ENCODE measurements at regions not wholly inside any gene's neighbourhood (a gene's known extent, or its start where the extent isn't known, plus 50 kb on each side); places are given as distances from the start of the nearest gene placed in this dataset.

- no peak overlapping the region for H3K27ac Mint-ChIP-seq
- ChIA-PET POLR2A (no interaction called here), CTCF (no interaction called here)
- H3K36me3 Mint-ChIP-seq (ENCODE audit: low read depth) = no peaks in the 10 kb centered on the region
- no peak for DNase-seq
- H3K27me3 Mint-ChIP-seq (ENCODE audit: low read depth) = no peaks in the 10 kb centered on the region
- no peaks in the 10 kb centered on the region for H3K9me3 Mint-ChIP-seq (ENCODE audit: insufficient read depth)
- no peak for ATAC-seq
- no peak overlapping the region for H3K4me3 Mint-ChIP-seq
- H3K4me1 Mint-ChIP-seq (ENCODE audit: low read depth) = no peaks in the 10 kb centered on the region
Observed at GRCh38 chr11:27841023-27841422, 140.8 kb upstream of the BDNF start.

DNA sequence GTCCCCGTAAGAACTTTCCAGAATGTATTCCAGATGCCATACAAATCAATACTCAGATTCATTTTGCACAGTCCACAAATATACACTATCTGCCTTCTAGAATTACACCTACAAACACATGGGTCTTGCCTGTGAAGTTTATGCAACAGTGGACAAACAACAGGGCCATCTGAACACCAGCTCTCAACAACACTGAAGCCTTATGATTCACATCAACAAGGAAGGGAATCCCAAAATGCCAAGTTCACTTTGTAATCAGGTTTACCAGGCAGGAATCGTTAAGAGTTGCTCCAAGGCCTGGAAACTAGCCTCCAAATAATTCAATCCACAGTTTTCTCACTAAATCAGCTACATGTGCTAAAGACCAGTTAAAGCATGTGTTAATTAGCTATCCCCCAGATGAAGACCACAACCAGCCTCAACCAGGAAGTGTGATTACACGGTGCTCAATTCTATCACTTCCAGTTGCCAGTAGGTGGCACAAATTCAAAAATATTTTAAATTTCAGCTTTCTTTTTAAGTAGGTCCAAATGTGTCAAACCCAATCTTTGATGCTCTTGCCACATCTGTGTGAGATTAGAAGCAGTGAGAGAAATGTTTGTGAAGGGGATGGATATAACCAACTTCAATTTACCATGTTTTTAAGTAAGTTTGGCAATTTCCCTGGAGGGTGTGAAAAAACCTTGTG is 139.1 kb upstream of the BDNF start:
- H3K36me3 Mint-ChIP-seq (ENCODE audit: low read depth) = no peaks in the 10 kb centered on the region
- no peaks in the 10 kb centered on the region for H3K9me3 Mint-ChIP-seq (ENCODE audit: insufficient read depth)
- H3K4me3 Mint-ChIP-seq = no peak overlapping the region
- ATAC-seq (no peak), DNase-seq (no peak)
- POLR2A ChIA-PET = no interaction called here
- H3K27me3 Mint-ChIP-seq (ENCODE audit: low read depth) = no peaks in the 10 kb centered on the region
- no peaks in the 10 kb centered on the region for H3K4me1 Mint-ChIP-seq (ENCODE audit: low read depth)
- CTCF ChIA-PET = interaction anchor here (1.0 to 2.2 kb wide), 3 partner anchors 17 to 690 kb away, joined by 3 to 8 read pairs (median 3); no protein-coding TSS in a partner anchor
- no peak overlapping the region for H3K27ac Mint-ChIP-seq

- no peak overlapping the region for H3K27ac Mint-ChIP-seq
- no peaks in the 10 kb centered on the region for H3K4me1 Mint-ChIP-seq (ENCODE audit: low read depth)
- H3K36me3 Mint-ChIP-seq (ENCODE audit: low read depth) = no peaks in the 10 kb centered on the region
- no peak for ATAC-seq
- no peak overlapping the region for H3K4me3 Mint-ChIP-seq
- ChIA-PET CTCF (interaction anchor here (2.2 kb wide), 1 partner anchor 690 kb away, joined by 8 read pairs; no protein-coding TSS in a partner anchor), POLR2A (no interaction called here)
- H3K9me3 Mint-ChIP-seq (ENCODE audit: insufficient read depth) = no peaks in the 10 kb centered on the region
- H3K27me3 Mint-ChIP-seq (ENCODE audit: low read depth) = no peaks in the 10 kb centered on the region
- no peak for DNase-seq
Observed at GRCh38 chr11:27838674-27839073, 138.4 kb upstream of the BDNF start.

GRCh38 chr11:27837895-27838563 is 137.8 kb upstream of the BDNF start:
- ChIA-PET POLR2A (no interaction called here), CTCF (no interaction called here)
- no peaks in the 10 kb centered on the region for H3K9me3 Mint-ChIP-seq (ENCODE audit: insufficient read depth)
- ATAC-seq (no peak), DNase-seq (no peak)
- H3K36me3 Mint-ChIP-seq (ENCODE audit: low read depth) = no peaks in the 10 kb centered on the region
- H3K27ac Mint-ChIP-seq = no peak overlapping the region
- H3K27me3 Mint-ChIP-seq (ENCODE audit: low read depth) = no peaks in the 10 kb centered on the region
- no peaks in the 10 kb centered on the region for H3K4me1 Mint-ChIP-seq (ENCODE audit: low read depth)
- H3K4me3 Mint-ChIP-seq = no peak overlapping the region

DNA sequence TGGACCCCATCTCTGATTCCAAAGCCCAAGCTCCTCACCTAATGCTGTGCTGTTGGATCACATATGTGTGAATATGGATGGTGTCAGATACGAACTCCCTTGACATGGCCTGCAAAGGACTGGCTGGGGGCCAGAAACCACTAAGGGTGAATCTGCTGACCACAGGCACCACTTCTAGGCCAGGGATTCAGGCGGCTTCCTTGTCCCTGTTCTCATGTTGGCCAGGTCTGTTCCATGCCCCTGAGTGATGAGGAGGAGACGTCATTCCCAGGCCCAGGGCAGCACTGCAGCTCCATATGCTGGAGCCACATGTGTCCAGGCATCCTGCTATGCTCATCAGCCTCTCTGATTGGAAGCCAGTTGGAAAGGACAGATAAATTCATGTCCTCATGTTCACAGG is 130.0 kb upstream of the BDNF start:
- Mint-ChIP-seq H3K9me3 (ENCODE audit: insufficient read depth) (no peaks in the 10 kb centered on the region), H3K4me3 (no peak overlapping the region), H3K27ac (no peak overlapping the region), H3K36me3 (ENCODE audit: low read depth) (no peaks in the 10 kb centered on the region), H3K4me1 (ENCODE audit: low read depth) (no peaks in the 10 kb centered on the region), H3K27me3 (ENCODE audit: low read depth) (no peaks in the 10 kb centered on the region)
- ATAC-seq = no peak
- ChIA-PET POLR2A (no interaction called here), CTCF (no interaction called here)
- DNase-seq = no peak

DNA sequence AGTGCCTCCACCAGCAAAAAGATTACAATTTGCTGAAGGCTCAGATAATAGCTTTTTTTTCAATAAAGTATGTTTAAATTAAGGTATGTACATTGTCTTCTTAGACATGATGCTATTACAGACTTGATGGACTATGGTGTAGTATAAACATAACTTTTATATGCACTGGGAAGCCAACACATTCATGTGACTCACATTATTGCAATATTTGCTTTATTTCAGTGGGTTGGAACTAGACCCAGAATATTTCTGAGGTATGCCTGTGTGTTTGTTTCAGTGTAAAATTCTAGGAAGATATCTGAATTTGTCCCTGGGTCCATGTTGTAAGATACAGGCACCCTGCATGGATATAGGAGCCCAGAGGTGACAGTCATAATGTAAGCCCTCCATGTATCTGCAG is 120.0 kb upstream of the BDNF start:
- Mint-ChIP-seq H3K27me3 (ENCODE audit: low read depth) (no peaks in the 10 kb centered on the region), H3K27ac (no peak overlapping the region), H3K36me3 (ENCODE audit: low read depth) (no peaks in the 10 kb centered on the region), H3K4me3 (no peak overlapping the region), H3K9me3 (ENCODE audit: insufficient read depth) (no peaks in the 10 kb centered on the region), H3K4me1 (ENCODE audit: low read depth) (no peaks in the 10 kb centered on the region)
- DNase-seq = no peak
- ChIA-PET POLR2A (no interaction called here), CTCF (no interaction called here)
- ATAC-seq = no peak

DNA sequence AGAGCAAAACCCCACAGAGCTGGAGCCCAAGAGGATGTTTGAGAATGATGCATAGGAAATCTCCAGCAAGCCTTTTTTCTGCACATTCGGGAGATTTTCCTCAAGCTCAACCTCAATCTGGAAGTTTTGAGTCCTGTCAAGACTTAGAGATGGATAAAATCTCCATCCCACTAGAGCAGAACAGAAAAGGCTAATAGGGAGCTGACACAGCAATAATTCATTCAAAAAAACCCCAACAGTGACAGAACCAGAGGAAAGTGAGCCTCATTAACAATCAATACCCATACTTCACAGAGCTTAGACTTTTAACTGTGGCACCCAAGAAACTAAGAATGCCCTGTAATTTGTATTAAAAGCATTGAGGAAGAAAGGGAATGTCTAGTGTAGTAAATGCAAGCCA is 115.9 kb upstream of the BDNF start:
- H3K4me1 Mint-ChIP-seq (ENCODE audit: low read depth) = no peaks in the 10 kb centered on the region
- H3K9me3 Mint-ChIP-seq (ENCODE audit: insufficient read depth) = no peaks in the 10 kb centered on the region
- H3K4me3 Mint-ChIP-seq = no peak overlapping the region
- H3K27ac Mint-ChIP-seq = no peak overlapping the region
- H3K36me3 Mint-ChIP-seq (ENCODE audit: low read depth) = no peaks in the 10 kb centered on the region
- no peak for DNase-seq
- CTCF ChIA-PET = no interaction called here
- ATAC-seq = no peak
- POLR2A ChIA-PET = no interaction called here
- H3K27me3 Mint-ChIP-seq (ENCODE audit: low read depth) = no peaks in the 10 kb centered on the region

DNA sequence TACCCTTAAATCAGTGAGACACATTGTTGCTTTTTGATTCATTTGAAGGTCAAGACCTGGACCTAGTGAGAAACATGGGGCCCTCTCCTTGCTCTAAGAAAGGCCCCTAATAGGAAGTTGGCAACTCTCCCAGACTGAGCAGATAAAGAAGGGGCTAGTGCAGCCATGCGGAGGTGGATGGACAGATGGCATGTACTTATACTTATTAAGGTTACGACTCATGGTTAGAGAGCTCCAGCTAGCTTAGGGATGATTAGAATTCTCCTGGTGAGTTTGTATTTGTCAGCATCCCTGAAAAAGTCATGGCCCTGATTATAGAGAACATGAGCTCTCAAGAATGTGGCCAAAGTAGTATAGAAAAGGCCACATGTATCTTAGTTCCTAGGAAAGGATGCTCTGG is 112.1 kb upstream of the BDNF start:
- Mint-ChIP-seq H3K4me3 (no peak overlapping the region), H3K36me3 (ENCODE audit: low read depth) (no peaks in the 10 kb centered on the region), H3K27ac (no peak overlapping the region), H3K4me1 (ENCODE audit: low read depth) (no peaks in the 10 kb centered on the region), H3K9me3 (ENCODE audit: insufficient read depth) (no peaks in the 10 kb centered on the region), H3K27me3 (ENCODE audit: low read depth) (no peaks in the 10 kb centered on the region)
- ATAC-seq (no peak), DNase-seq (no peak)
- ChIA-PET POLR2A (interaction anchor here (0.7 kb wide), 1 partner anchor 9 kb away, joined by 3 read pairs; no protein-coding TSS in a partner anchor), CTCF (no interaction called here)

- Mint-ChIP-seq H3K9me3 (ENCODE audit: insufficient read depth) (no peaks in the 10 kb centered on the region), H3K4me1 (ENCODE audit: low read depth) (no peaks in the 10 kb centered on the region), H3K4me3 (no peak overlapping the region), H3K27me3 (ENCODE audit: low read depth) (no peaks in the 10 kb centered on the region), H3K27ac (no peak overlapping the region), H3K36me3 (ENCODE audit: low read depth) (no peaks in the 10 kb centered on the region)
- CTCF ChIA-PET = no interaction called here
- DNase-seq = no peak
- no peak for ATAC-seq
- POLR2A ChIA-PET = no interaction called here
Observed at GRCh38 chr11:27807596-27807995, 107.3 kb upstream of the BDNF start.

- no peak overlapping the region for H3K27ac Mint-ChIP-seq
- ChIA-PET POLR2A (no interaction called here), CTCF (no interaction called here)
- DNase-seq (no peak), ATAC-seq (no peak)
- no peaks in the 10 kb centered on the region for H3K27me3 Mint-ChIP-seq (ENCODE audit: low read depth)
- no peak overlapping the region for H3K4me3 Mint-ChIP-seq
- H3K9me3 Mint-ChIP-seq (ENCODE audit: insufficient read depth) = no peaks in the 10 kb centered on the region
- H3K36me3 Mint-ChIP-seq (ENCODE audit: low read depth) = no peaks in the 10 kb centered on the region
- H3K4me1 Mint-ChIP-seq (ENCODE audit: low read depth) = no peaks in the 10 kb centered on the region
Observed at GRCh38 chr11:27806122-27806521, 105.9 kb upstream of the BDNF start.

DNA sequence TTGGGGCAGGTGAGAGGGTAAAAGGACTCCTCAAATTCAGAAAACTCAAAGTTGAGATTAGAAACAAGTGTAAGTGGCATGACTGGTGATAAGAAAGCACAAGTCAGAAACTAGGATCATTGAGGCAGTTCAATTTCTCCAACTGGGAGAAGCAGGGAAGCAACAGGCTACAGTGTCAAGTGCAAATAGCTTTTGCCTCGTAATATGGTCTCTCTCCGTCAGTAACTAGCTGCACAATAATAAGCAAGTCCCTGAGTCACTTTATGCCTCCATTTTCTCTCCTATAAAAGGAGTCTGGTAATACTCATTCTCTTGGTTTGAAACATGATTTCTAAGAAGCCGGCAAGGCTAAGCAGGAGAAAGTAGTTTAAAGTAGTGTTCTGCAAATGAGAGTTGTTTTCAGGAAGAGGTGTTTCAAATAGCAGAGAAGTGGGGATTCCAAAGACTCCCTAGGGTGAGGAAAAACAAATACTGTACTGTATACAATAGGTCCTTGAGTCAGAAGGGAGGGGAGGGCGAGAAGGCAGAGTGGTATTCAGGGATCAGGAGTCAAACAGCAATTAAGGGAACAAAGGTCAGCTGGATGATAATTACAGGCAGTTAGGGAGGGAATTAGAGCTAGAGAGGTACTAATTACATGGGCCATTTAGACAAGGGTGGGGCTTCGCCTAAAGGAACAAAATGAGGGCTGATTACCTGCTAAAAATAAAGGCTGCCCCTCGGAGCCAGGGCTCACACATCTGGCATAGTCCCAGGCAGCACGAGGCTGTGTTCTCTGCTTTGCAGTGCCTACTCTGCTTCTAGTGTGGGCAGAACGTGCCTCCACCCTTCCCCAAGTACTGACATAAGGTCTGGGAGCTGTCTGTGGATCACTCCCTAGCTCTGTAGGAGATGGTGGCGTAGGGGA is 96.0 kb upstream of the BDNF start:
- Mint-ChIP-seq H3K36me3 (ENCODE audit: low read depth) (no peaks in the 10 kb centered on the region), H3K4me3 (no peak overlapping the region), H3K9me3 (ENCODE audit: insufficient read depth) (no peaks in the 10 kb centered on the region), H3K27me3 (ENCODE audit: low read depth) (no peaks in the 10 kb centered on the region), H3K27ac (no peak overlapping the region), H3K4me1 (ENCODE audit: low read depth) (no peaks in the 10 kb centered on the region)
- ATAC-seq (no peak), DNase-seq (no peak)
- ChIA-PET CTCF (no interaction called here), POLR2A (no interaction called here)

DNA sequence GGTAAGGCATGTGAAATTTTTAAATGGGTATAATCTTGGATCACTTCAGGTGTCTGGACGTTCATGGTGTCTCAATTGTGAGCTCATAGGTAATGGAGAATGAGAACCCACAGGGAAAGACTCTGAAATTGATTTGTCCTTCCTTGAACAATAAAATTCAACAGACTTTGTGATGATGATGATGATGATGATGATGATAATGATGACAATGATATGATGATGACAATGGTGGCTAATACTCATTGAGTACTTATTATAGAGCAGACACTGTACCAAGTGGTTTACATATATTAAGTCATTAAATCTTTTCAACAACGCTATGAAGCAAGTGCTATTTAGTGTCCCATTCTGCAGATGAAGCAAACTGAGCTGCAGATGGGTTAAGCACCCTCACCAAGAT is 86.6 kb upstream of the BDNF start:
- H3K4me3 Mint-ChIP-seq = no peak overlapping the region
- POLR2A ChIA-PET = no interaction called here
- ATAC-seq = no peak
- no peaks in the 10 kb centered on the region for H3K4me1 Mint-ChIP-seq (ENCODE audit: low read depth)
- no peak for DNase-seq
- CTCF ChIA-PET = no interaction called here
- H3K9me3 Mint-ChIP-seq (ENCODE audit: insufficient read depth) = no peaks in the 10 kb centered on the region
- H3K27me3 Mint-ChIP-seq (ENCODE audit: low read depth) = no peaks in the 10 kb centered on the region
- H3K27ac Mint-ChIP-seq = no peak overlapping the region
- H3K36me3 Mint-ChIP-seq (ENCODE audit: low read depth) = no peaks in the 10 kb centered on the region

Data from activated CD8-positive, alpha-beta T cell treated with anti-CD3 and anti-CD28 coated beads, Interleukin-2, amount 10 ng/mL, durations not matched to agents 7 days and 5 days (primary cell).